Spleen (tissue), 7 donors: ENCODE measurements at regions not wholly inside any gene's neighbourhood (a gene's known extent, or its start where the extent isn't known, plus 50 kb on each side); places are given as distances from the start of the nearest gene placed in this dataset.

Experiments used
- POLR2A ChIP-seq, 3 donors: fragments of 450-650 bp; IDR thresholded peaks; one replicate each; pipeline ENCODE4 v1.5.1; 2017; ENCODE audit warnings: antibody characterized with exemption in 3 of 3, mild to moderate bottlenecking in 1 of 3
- TF ChIP-seq, protein P1 (sequence below), 11 experiments: fragments of 200-600 bp in 7 of 11; fragments of 450-650 bp in 4 of 11; sonication (generic) in 4 of 11; IDR thresholded peaks in 8 of 11; conservative IDR thresholded peaks in 3 of 11; 1 replicate in 7 of 11; 2 replicates in 4 of 11; pipeline versions ENCODE4 v1.4.0 to v1.8.0; 2016 to 2021; ENCODE audit warnings: antibody characterized with exemption in 11 of 11, inconsistent platforms in 4 of 11, mild to moderate bottlenecking in 1 of 11
- donor health status: DM: no; HTN: no; CAD: no; lungs with moderate emphysema.
- donor health status: DM: no; HTN: no; CAD: no.
- donor health status: DM: no; HTN: no; CAD: no.

DNA sequence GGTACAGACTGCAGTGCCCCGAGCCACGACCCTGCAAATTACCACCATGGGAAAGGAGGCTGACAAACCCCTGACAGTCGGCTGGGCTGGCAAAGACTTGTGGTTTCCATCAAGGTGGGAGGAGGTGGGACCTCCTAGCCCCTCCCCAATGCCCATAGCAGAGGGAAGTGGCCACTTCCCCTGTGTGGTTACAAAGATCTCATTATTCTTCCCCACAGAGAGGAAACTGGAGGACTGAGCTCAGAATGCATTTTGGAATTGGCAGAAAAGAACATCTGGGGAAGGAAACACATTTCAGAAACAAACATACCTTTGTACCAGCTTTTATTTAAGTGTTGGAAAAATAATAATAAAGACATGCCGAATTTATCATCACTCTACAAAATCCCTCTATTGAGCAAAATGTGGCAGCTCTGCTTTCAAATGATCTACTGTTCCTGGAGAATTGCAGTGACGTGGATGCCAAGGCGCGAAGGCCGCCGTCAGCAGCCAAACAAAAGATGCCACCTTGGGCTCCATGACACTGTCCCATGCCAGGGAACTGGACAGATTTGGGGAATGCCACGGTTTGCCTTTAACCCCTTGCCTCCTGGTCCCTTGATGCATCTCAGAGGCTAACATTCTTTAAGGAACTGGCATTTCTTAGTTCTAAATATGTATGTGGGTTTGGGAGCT is 169.6 kb downstream of the CRYBB2 start:
- no peak for TF ChIP-seq POLR2A (IDR thresholded peaks at IDR 0.05)
- TF ChIP-seq, protein P1, sequence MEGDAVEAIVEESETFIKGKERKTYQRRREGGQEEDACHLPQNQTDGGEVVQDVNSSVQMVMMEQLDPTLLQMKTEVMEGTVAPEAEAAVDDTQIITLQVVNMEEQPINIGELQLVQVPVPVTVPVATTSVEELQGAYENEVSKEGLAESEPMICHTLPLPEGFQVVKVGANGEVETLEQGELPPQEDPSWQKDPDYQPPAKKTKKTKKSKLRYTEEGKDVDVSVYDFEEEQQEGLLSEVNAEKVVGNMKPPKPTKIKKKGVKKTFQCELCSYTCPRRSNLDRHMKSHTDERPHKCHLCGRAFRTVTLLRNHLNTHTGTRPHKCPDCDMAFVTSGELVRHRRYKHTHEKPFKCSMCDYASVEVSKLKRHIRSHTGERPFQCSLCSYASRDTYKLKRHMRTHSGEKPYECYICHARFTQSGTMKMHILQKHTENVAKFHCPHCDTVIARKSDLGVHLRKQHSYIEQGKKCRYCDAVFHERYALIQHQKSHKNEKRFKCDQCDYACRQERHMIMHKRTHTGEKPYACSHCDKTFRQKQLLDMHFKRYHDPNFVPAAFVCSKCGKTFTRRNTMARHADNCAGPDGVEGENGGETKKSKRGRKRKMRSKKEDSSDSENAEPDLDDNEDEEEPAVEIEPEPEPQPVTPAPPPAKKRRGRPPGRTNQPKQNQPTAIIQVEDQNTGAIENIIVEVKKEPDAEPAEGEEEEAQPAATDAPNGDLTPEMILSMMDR (IDR thresholded peaks at IDR 0.05 in 8 of 11, conservative IDR thresholded peaks at IDR 0.05 in 3 of 11), result no peak
